Lower lobe of right lung (tissue), 2 donors: ENCODE measurements at regions not wholly inside any gene's neighbourhood (a gene's known extent, or its start where the extent isn't known, plus 50 kb on each side); places are given as distances from the start of the nearest gene placed in this dataset.

Experiments
- ATAC-seq, 2 donors: fragments of 200-7000 bp; cut with Tn5 transposase; one replicate each; pipeline ENCODE4 v1.9.1; 2020 to 2022; ENCODE audit warnings: mild to moderate bottlenecking in 2 of 2, moderate library complexity in 2 of 2
- DNase-seq: peaks from one replicate; pipeline ENCODE4 v3.0.0-alpha.2; 2020
- H3K27ac ChIP-seq: fragments of 200-600 bp; one replicate; pipeline ENCODE4 v1.8.0; 2022
- H3K27me3 ChIP-seq: fragments of 200-600 bp; one replicate; pipeline ENCODE4 v1.8.0; 2022; ENCODE audit warnings: low read depth
- H3K36me3 ChIP-seq: fragments of 200-600 bp; one replicate; pipeline ENCODE4 v1.8.0; 2022; ENCODE audit warnings: mild to moderate bottlenecking
- H3K4me1 ChIP-seq: fragments of 200-600 bp; one replicate; pipeline ENCODE4 v1.8.0; 2022
- H3K4me3 ChIP-seq: fragments of 200-600 bp; one replicate; pipeline ENCODE4 v1.8.0; 2022; ENCODE audit warnings: mild to moderate bottlenecking
- H3K9me3 ChIP-seq: fragments of 200-600 bp; one replicate; pipeline ENCODE4 v1.8.0; 2022
- CTCF ChIP-seq: fragments of 200-600 bp; IDR thresholded peaks from one replicate; pipeline ENCODE4 v1.8.0; 2022; ENCODE audit warnings: antibody characterized with exemption, mild to moderate bottlenecking
- intact Hi-C: fragments of 100-400 bp; cut with DNase I; formaldehyde crosslinking; loops from one replicate; pipeline ENCODE4 v1.11.0; 2022
- donor health status: DM: no; HTN: yes; CAD: no; lungs with severe emphysema.

DNA sequence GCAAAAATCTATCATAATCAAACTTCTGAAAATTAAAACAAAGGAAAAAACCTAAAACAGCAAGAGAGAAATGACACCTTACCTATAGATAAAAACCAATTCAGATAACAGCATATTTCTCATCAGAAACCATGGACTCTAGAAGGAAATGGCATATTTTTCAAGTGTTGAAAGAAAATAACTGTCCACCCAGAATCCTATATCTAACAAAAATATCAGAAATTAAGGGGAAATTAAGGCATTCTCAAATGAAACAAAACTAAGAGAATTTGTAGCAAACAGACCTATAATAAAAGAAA, 257.2 kb downstream of the ANAPC1 start:
- ATAC-seq (no peak), DNase-seq (no peak)
- intact Hi-C loops = no loop called here
- Histone ChIP-seq H3K36me3 (no peaks in the 10 kb centered on the region), H3K27ac (no peak overlapping the region), H3K27me3 (no peaks in the 10 kb centered on the region), H3K9me3 (peaks cover 22% of the 10 kb centered on the region), H3K4me1 (no peaks in the 10 kb centered on the region), H3K4me3 (no peak overlapping the region)
- no peak for TF ChIP-seq CTCF

DNA sequence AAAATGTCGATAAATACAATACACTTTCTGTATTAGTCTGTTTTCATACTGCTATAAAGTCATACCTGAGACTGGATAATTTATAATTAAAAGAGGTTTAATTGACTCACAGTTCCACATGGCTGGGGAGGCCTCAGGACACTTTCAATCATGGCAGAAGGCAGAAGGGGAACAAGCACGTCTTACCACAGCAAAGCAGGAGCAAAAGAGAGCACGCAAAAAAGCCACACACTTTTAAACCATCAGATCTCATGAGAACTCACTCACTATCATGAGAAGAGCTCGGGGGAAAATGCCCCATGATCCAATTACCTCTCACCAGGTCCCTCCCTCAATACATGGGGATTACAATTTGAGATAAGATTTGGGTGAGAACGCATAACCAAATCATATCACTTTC, 256.7 kb downstream of the ANAPC1 start:
- Histone ChIP-seq H3K4me3 (no peak overlapping the region), H3K27me3 (no peaks in the 10 kb centered on the region), H3K27ac (no peak overlapping the region), H3K9me3 (peaks cover 22% of the 10 kb centered on the region), H3K4me1 (no peaks in the 10 kb centered on the region), H3K36me3 (no peaks in the 10 kb centered on the region)
- intact Hi-C loops = no loop called here
- DNase-seq (no peak), ATAC-seq (no peak)
- no peak for TF ChIP-seq CTCF

- Histone ChIP-seq H3K4me3 (no peak overlapping the region), H3K27me3 (no peaks in the 10 kb centered on the region), H3K36me3 (no peaks in the 10 kb centered on the region), H3K27ac (no peak overlapping the region), H3K4me1 (no peaks in the 10 kb centered on the region), H3K9me3 (peaks cover 22% of the 10 kb centered on the region)
- DNase-seq = no peak
- intact Hi-C loops = no loop called here
- no peak for TF ChIP-seq CTCF
- no peak for ATAC-seq
Observed at GRCh38 chr2:111628221-111628620, 255.8 kb downstream of the ANAPC1 start.

- no peak overlapping the region for H3K4me3 ChIP-seq
- ATAC-seq = no peak
Observed at GRCh38 chr2:111629983-111630382, 254.0 kb downstream of the ANAPC1 start.

GRCh38 chr2:111632661-111633060, 251.3 kb downstream of the ANAPC1 start:
- Histone ChIP-seq H3K27me3 (no peaks in the 10 kb centered on the region), H3K4me3 (no peak overlapping the region), H3K4me1 (no peaks in the 10 kb centered on the region), H3K9me3 (peaks cover 22% of the 10 kb centered on the region), H3K27ac (no peak overlapping the region), H3K36me3 (no peaks in the 10 kb centered on the region)
- DNase-seq (no peak), ATAC-seq (no peak)
- TF ChIP-seq CTCF = no peak
- intact Hi-C loops = no loop called here

More at GRCh38 chr2:111629983-111630382, 254.0 kb downstream of the ANAPC1 start:
- Histone ChIP-seq H3K4me1 (no peaks in the 10 kb centered on the region), H3K27me3 (no peaks in the 10 kb centered on the region), H3K9me3 (peaks cover 22% of the 10 kb centered on the region), H3K36me3 (no peaks in the 10 kb centered on the region), H3K27ac (no peak overlapping the region)
- intact Hi-C loops = no loop called here
- DNase-seq = no peak
- no peak for TF ChIP-seq CTCF

DNA sequence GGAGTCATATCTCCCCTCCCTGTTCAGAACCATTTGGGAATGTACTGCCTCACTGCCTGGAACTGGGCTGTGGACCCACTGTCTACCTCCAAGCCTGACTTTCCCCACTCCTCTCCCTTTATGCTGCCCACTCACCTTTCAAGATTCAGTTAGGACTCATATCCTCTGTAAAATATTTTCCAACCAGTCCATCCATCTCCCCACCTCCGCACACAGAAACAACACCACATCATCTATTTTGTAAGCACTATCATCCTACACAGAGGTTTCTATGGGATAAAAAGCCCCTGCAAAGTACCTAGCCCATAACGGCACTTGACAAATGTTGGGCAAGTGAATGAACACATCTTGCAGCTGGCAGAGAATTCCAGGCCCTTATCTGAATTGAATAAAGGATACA, 250.8 kb downstream of the ANAPC1 start:
- TF ChIP-seq CTCF = no peak
- intact Hi-C loops = no loop called here
- Histone ChIP-seq H3K27ac (no peak overlapping the region), H3K27me3 (no peaks in the 10 kb centered on the region), H3K4me3 (no peak overlapping the region), H3K9me3 (peaks cover 18% of the 10 kb centered on the region), H3K36me3 (no peaks in the 10 kb centered on the region), H3K4me1 (no peaks in the 10 kb centered on the region)
- DNase-seq (no peak), ATAC-seq (no peak)
